AG04449 (cell line): ENCODE measurements at regions not wholly inside any gene's neighbourhood (a gene's known extent, or its start where the extent isn't known, plus 50 kb on each side); places are given as distances from the start of the nearest gene placed in this dataset.

ENCODE experiments used
- CTCF ChIA-PET: fragments of 350-600 bp; formaldehyde crosslinking; extraction: SDS; loops from one replicate; lab custom pipeline; 2021; ENCODE audit warnings: antibody characterized with exemption; lab: Yijun Ruan, JAX
- POLR2A ChIA-PET: fragments of 400-600, 350-600 bp; formaldehyde crosslinking; extraction: SDS; loops from one replicate; lab custom pipeline; 2020; ENCODE audit warnings: antibody characterized with exemption, inconsistent platforms; lab: Yijun Ruan, JAX
- DNase-seq: peaks from one replicate; pipeline ENCODE4 v3.0.0-alpha.2; 2010; ENCODE audit warnings: low read depth, low spot score
- H3K4me3 ChIP-seq: 2 replicates; pipeline ENCODE4 v1.5.1; 2011; ENCODE audit warnings: low read depth, mild to moderate bottlenecking, control low read depth, low read length
- CTCF ChIP-seq: IDR thresholded peaks from one replicate; pipeline ENCODE4 v1.5.1; 2011; ENCODE audit warnings: mild to moderate bottlenecking, moderate library complexity, low read length, control low read depth, inconsistent platforms; ENCODE audit not compliant: insufficient read depth; ENCODE audit errors: missing control alignments

- ChIA-PET POLR2A (no interaction called here), CTCF (interaction anchor here (0.8 to 1.7 kb wide), 6 partner anchors 10 to 273 kb away, joined by 3 to 7 read pairs (median 3); partner anchors contain the start of gene JADE1)
- DNase-seq, result no peak
- no peak for TF ChIP-seq CTCF
- no peak overlapping the region for H3K4me3 ChIP-seq
Measured at GRCh38 chr4:128590773-128591172, 218.7 kb upstream of the JADE1 start.

- TF ChIP-seq CTCF, result no peak
- ChIA-PET CTCF (interaction anchor here (0.8 to 1.7 kb wide), 6 partner anchors 10 to 273 kb away, joined by 3 to 7 read pairs (median 3); partner anchors contain the start of gene JADE1), POLR2A (no interaction called here)
- DNase-seq, result no peak
- no peak overlapping the region for H3K4me3 ChIP-seq
Measured at GRCh38 chr4:128590034-128590740, 219.3 kb upstream of the JADE1 start.

GRCh38 chr4:128589384-128589965, 220.0 kb upstream of the JADE1 start:
- no peak for DNase-seq
- no peak overlapping the region for H3K4me3 ChIP-seq
- TF ChIP-seq CTCF, result no peak
- POLR2A ChIA-PET, result no interaction called here
- CTCF ChIA-PET, result interaction anchor here (1.1 kb wide), 1 partner anchor 15 kb away, joined by 5 read pairs; no protein-coding TSS in a partner anchor

DNA sequence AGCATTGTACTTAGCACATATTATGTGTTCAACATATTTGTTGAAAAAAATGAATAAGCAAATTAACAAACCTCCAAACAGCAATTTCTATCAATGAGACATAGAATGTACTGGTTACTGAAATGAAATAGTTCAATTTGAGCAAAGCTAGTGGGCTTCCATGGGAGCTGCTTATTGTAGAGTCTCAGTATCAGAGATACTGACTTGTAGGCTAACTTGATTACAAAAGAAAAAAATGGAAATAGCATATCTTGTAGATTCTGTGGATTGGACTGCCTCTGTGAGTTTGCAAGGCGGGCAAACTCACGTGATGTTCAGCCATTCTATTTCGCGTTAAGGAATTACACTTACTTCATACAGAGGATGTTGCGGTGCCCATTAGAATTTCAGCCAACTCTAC, 222.1 kb upstream of the JADE1 start:
- CTCF ChIA-PET, result interaction anchor here (4.8 kb wide), 1 partner anchor 12 kb away, joined by 26 read pairs; no protein-coding TSS in a partner anchor
- H3K4me3 ChIP-seq, result no peak overlapping the region
- POLR2A ChIA-PET, result no interaction called here
- DNase-seq, result no peak
- TF ChIP-seq CTCF, result no peak

DNA sequence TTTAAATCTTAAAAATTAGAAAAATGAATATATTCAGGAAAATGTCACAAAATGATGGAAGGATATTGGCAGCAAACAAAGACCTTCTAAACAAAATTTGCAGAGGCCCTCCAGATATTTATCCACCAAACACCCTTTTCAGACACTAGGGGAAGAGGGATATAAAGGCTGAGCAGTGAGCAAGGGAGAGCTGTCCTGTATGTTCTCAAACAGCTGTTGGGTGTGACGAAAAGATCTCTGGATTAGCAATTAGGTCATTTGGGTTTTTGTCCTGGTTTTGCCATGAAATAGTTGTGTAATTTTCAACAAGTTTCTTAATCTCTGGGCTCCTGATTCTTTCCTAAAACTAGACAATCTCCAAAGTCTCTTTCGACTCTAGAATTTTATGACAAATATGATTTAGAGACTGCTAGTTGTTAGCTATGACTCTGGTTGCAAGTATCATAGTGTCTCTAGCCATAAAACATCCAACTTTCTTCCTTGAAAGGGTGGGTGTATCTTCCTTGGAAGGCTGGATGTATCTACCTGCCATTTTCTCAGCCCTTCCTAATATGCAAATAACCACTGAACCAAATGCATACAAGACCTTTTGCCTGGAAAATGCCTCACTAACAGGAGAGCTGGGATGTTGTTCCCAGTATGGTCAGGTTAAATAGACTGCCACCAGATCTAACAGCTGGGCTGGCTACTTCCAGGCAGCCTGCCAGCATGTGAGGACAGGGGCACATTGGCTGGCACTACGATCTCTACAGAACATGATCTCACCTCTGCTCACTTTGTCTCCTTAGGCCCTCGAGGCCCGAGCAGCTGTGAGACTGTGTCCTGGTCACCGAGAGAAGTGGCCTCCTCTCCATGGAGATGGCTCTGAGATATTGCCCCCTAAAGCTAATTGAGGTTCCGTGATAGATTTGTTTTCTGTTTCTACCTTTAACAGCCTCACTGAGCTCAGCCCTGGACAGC, 225.5 kb upstream of the JADE1 start:
- no peak for TF ChIP-seq CTCF
- no peak overlapping the region for H3K4me3 ChIP-seq
- ChIA-PET CTCF (interaction anchor here (0.8 to 4.8 kb wide), 2 partner anchors 9 to 278 kb away, joined by 3 to 26 read pairs; no protein-coding TSS in a partner anchor), POLR2A (interaction anchor here (0.9 kb wide), 1 partner anchor 228 kb away, joined by 3 read pairs; no protein-coding TSS in a partner anchor)
- no peak for DNase-seq
